GM12892 (cell line): ENCODE measurements at regions not wholly inside any gene's neighbourhood (a gene's known extent, or its start where the extent isn't known, plus 50 kb on each side); places are given as distances from the start of the nearest gene placed in this dataset.

Source experiments
- POLR2A ChIP-seq: IDR thresholded peaks from 2 replicates; pipeline ENCODE4 v1.6.1; 2011; ENCODE audit warnings: low read depth, low read length, control low read depth
- POLR2AphosphoS5 ChIP-seq: IDR thresholded peaks from 2 replicates; pipeline ENCODE4 v1.6.1; 2011; ENCODE audit warnings: low read depth, low read length, control low read depth

- TF ChIP-seq POLR2A (no peak), POLR2AphosphoS5 (no peak)
Observed at GRCh38 chr15:95377258-95377852, 953.1 kb upstream of the NR2F2 start.
